DMS79 (cell line): ENCODE measurements at regions not wholly inside any gene's neighbourhood (a gene's known extent, or its start where the extent isn't known, plus 50 kb on each side); places are given as distances from the start of the nearest gene placed in this dataset.
"Not testable (repeated sequence)": the region's sequence is repeated elsewhere in the genome, so short reads cannot be mapped to it uniquely, and the experiment has no call there.

Experiments
- DNase-seq: peaks from one replicate; lab custom pipeline; 2025; lab: John Stamatoyannopoulos, UW

- DNase-seq: not testable (repeated sequence)
Observed at GRCh38 chr6:19612672-19613466, 224.3 kb upstream of the ID4 start.

- no peak for DNase-seq
Observed at GRCh38 chr6:19613678-19614077, 223.5 kb upstream of the ID4 start.

- DNase-seq: no peak
Observed at GRCh38 chr6:19616022-19616421, 221.1 kb upstream of the ID4 start.

GRCh38 chr6:19632230-19632629 is 204.9 kb upstream of the ID4 start:
- DNase-seq: peak; percentile 95

- DNase-seq: no peak
Observed at GRCh38 chr6:19632786-19633185, 204.4 kb upstream of the ID4 start.

- DNase-seq: no peak
Observed at GRCh38 chr6:19635728-19636127, 201.4 kb upstream of the ID4 start.

- no peak for DNase-seq
Observed at GRCh38 chr6:19637010-19637409, 200.2 kb upstream of the ID4 start.

GRCh38 chr6:19638931-19639330 is 198.2 kb upstream of the ID4 start:
- DNase-seq: no peak

GRCh38 chr6:19643287-19643686 is 193.9 kb upstream of the ID4 start:
- DNase-seq: no peak

GRCh38 chr6:19643713-19644112 is 193.5 kb upstream of the ID4 start:
- no peak for DNase-seq

GRCh38 chr6:19655744-19656143 is 181.4 kb upstream of the ID4 start:
- DNase-seq: no peak

GRCh38 chr6:19660123-19660910 is 176.9 kb upstream of the ID4 start:
- DNase-seq: no peak

GRCh38 chr6:19662911-19663310 is 174.3 kb upstream of the ID4 start:
- DNase-seq: no peak

- no peak for DNase-seq
Observed at GRCh38 chr6:19663479-19663878, 173.7 kb upstream of the ID4 start.

GRCh38 chr6:19664050-19664449 is 173.1 kb upstream of the ID4 start:
- DNase-seq: peak; percentile 3

- DNase-seq: no peak
Observed at GRCh38 chr6:19664878-19665612, 172.1 kb upstream of the ID4 start.

GRCh38 chr6:19665613-19665909 is 171.6 kb upstream of the ID4 start:
- DNase-seq: peak; percentile 96

GRCh38 chr6:19668710-19669109 is 168.5 kb upstream of the ID4 start:
- DNase-seq: no peak

- no peak for DNase-seq
Observed at GRCh38 chr6:19669206-19669605, 168.0 kb upstream of the ID4 start.

GRCh38 chr6:19682859-19683258 is 154.3 kb upstream of the ID4 start:
- DNase-seq: no peak

GRCh38 chr6:19690325-19691075 is 146.7 kb upstream of the ID4 start:
- DNase-seq: no peak

- DNase-seq: no peak
Observed at GRCh38 chr6:19691465-19692167, 145.6 kb upstream of the ID4 start.
